PC-9 (cell line): ENCODE measurements at regions not wholly inside any gene's neighbourhood (a gene's known extent, or its start where the extent isn't known, plus 50 kb on each side); places are given as distances from the start of the nearest gene placed in this dataset.

Source experiments
- BruUV-seq: library from RNA; stranded (reverse); fragments of 400-500 nt; replicated peaks from 2 replicates; lab custom pipeline; 2021; lab: Mats Ljungman, UMichigan
- CTCF ChIA-PET: fragments of 300-600 bp; sonication (Branson Sonifier 250); formaldehyde crosslinking; loops from one replicate; lab custom pipeline; 2022; ENCODE audit warnings: antibody characterized with exemption; lab: Charles Lee
- POLR2A ChIA-PET: fragments of 300-600 bp; sonication (Branson Sonifier 250); formaldehyde crosslinking; loops from one replicate; lab custom pipeline; 2022; ENCODE audit warnings: antibody characterized with exemption; ENCODE audit not compliant: unreplicated experiment; lab: Charles Lee
- DNase-seq, 2 experiments: peaks; one replicate each; pipeline versions ENCODE4 v3.0.0 to v3.0.0-alpha.2; 2015 to 2022; ENCODE audit warnings: mixed read lengths in 1 of 2
- H2AFZ ChIP-seq: fragments of 200-600 bp; sonication (generic); 2 replicates; pipeline ENCODE4 v1.8.1; 2017; ENCODE audit warnings: antibody characterized with exemption
- H3F3A ChIP-seq: fragments of 200-600 bp; sonication (generic); 2 replicates; pipeline ENCODE4 v1.8.1; 2017; ENCODE audit warnings: antibody characterized with exemption, mild to moderate bottlenecking, low read depth; ENCODE audit not compliant: insufficient read depth
- H3K27ac ChIP-seq: fragments of 200-600 bp; sonication (generic); 2 replicates; pipeline ENCODE4 v1.6.1; 2016; ENCODE audit warnings: mixed run types
- H3K27me3 ChIP-seq: fragments of 200-600 bp; sonication (generic); 2 replicates; pipeline ENCODE4 v1.6.1; 2016; ENCODE audit warnings: low read depth, mixed run types; ENCODE audit not compliant: insufficient read depth
- H3K36me3 ChIP-seq: fragments of 200-600 bp; sonication (generic); 2 replicates; pipeline ENCODE4 v1.6.1; 2016; ENCODE audit warnings: low read depth, mixed run types
- H3K4me1 ChIP-seq: fragments of 200-600 bp; sonication (generic); replicated peaks from 2 replicates; pipeline ENCODE4 v1.6.1; 2016; ENCODE audit warnings: mixed run types; ENCODE audit not compliant: insufficient read depth
- H3K4me2 ChIP-seq: fragments of 200-600 bp; sonication (generic); 2 replicates; pipeline ENCODE4 v1.6.1; 2017; ENCODE audit warnings: mixed run types
- H3K4me3 ChIP-seq: fragments of 200-600 bp; sonication (generic); 2 replicates; pipeline ENCODE4 v1.6.1; 2016; ENCODE audit warnings: mixed run types
- H3K79me2 ChIP-seq: fragments of 200-600 bp; sonication (generic); 2 replicates; pipeline ENCODE4 v1.6.1; 2017; ENCODE audit warnings: low read depth, mixed run types
- H3K9me2 ChIP-seq: fragments of 200-600 bp; sonication (generic); 2 replicates; pipeline ENCODE4 v1.8.1; 2017; ENCODE audit warnings: mild to moderate bottlenecking; ENCODE audit not compliant: insufficient read depth
- H3K9me3 ChIP-seq: fragments of 200-600 bp; sonication (generic); 2 replicates; pipeline ENCODE4 v1.8.1; 2016; ENCODE audit warnings: low read depth; ENCODE audit not compliant: insufficient read depth
- H4K20me1 ChIP-seq: fragments of 200-600 bp; sonication (generic); 2 replicates; pipeline ENCODE4 v1.8.1; 2017; ENCODE audit not compliant: insufficient read depth
- EZH2 ChIP-seq: fragments of 200-600 bp; sonication (generic); IDR thresholded peaks from 2 replicates; pipeline ENCODE4 v1.8.0; 2017; ENCODE audit warnings: antibody characterized with exemption, low read depth
- intact Hi-C: fragments of 100-400 bp; cut with micrococcal nuclease; formaldehyde crosslinking; loops from one replicate; pipeline ENCODE4 v1.10.0; 2022; ENCODE audit not compliant: unreplicated experiment
- TF ChIP-seq, protein P1 (sequence below): fragments of 200-600 bp; sonication (generic); conservative IDR thresholded peaks from 2 replicates; pipeline ENCODE4 v1.6.1; 2017; ENCODE audit warnings: mixed run types, antibody characterized with exemption, mild to moderate bottlenecking, moderate library complexity

DNA sequence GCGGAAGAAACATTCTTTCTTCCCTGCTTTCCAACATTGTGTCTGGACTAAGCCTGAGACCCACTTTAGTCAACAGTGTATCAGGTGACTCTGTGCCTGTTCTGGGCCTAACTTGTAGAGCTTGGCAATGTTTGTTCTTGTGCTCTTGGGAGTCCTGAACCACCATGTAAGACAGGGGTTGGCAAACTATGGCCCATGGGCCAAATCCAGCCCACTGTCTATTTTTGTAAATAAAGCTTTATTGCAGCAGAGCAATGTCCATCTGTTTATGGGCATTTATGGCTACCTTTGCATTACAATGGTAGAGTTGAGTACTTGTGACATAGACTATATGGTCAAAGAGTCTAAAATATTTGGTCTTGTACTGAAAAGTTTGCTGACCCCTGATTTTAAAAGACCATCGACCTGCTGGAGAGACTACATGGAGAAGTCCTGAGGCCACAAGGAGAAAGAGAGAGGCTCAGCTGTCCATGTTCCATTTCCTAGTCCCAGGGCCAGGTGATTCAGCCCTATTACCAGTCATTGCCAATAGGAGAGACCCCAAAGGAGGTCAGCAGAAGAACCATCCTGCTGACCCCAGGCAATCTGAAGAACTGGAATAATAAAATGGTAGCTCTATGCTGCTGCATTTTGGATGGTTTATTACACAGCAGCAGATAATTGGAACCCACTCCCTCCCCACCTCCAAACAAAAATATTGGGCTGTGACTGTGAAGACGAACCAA is 211.3 kb downstream of the AUH start:
- no TSS peak for BruUV-seq
- no peaks in the 10 kb centered on the region for H3K4me1 ChIP-seq
- no peaks in the 10 kb centered on the region for H3K36me3 ChIP-seq
- ChIA-PET CTCF (interaction anchor here (0.6 kb wide), 2 partner anchors 235 to 268 kb away, joined by 3 to 4 read pairs; no protein-coding TSS in a partner anchor), POLR2A (no interaction called here)
- H2AFZ ChIP-seq = no peak overlapping the region
- H3K27me3 ChIP-seq = no peaks in the 10 kb centered on the region
- H3K9me3 ChIP-seq = peaks cover 5% of the 10 kb centered on the region; the same call in 1 of the 2 replicates
- H3F3A ChIP-seq = no peaks in the 10 kb centered on the region
- no peaks in the 10 kb centered on the region for H3K79me2 ChIP-seq
- DNase-seq = no peak
- H3K9me2 ChIP-seq = no peaks in the 10 kb centered on the region
- H3K27ac ChIP-seq = no peak overlapping the region
- intact Hi-C loops = no loop called here
- H4K20me1 ChIP-seq = no peaks in the 10 kb centered on the region
- H3K4me3 ChIP-seq = no peak overlapping the region
- H3K4me2 ChIP-seq = no peak overlapping the region
- TF ChIP-seq, protein P1, sequence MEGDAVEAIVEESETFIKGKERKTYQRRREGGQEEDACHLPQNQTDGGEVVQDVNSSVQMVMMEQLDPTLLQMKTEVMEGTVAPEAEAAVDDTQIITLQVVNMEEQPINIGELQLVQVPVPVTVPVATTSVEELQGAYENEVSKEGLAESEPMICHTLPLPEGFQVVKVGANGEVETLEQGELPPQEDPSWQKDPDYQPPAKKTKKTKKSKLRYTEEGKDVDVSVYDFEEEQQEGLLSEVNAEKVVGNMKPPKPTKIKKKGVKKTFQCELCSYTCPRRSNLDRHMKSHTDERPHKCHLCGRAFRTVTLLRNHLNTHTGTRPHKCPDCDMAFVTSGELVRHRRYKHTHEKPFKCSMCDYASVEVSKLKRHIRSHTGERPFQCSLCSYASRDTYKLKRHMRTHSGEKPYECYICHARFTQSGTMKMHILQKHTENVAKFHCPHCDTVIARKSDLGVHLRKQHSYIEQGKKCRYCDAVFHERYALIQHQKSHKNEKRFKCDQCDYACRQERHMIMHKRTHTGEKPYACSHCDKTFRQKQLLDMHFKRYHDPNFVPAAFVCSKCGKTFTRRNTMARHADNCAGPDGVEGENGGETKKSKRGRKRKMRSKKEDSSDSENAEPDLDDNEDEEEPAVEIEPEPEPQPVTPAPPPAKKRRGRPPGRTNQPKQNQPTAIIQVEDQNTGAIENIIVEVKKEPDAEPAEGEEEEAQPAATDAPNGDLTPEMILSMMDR = no peak
- TF ChIP-seq EZH2 = no peak

DNA sequence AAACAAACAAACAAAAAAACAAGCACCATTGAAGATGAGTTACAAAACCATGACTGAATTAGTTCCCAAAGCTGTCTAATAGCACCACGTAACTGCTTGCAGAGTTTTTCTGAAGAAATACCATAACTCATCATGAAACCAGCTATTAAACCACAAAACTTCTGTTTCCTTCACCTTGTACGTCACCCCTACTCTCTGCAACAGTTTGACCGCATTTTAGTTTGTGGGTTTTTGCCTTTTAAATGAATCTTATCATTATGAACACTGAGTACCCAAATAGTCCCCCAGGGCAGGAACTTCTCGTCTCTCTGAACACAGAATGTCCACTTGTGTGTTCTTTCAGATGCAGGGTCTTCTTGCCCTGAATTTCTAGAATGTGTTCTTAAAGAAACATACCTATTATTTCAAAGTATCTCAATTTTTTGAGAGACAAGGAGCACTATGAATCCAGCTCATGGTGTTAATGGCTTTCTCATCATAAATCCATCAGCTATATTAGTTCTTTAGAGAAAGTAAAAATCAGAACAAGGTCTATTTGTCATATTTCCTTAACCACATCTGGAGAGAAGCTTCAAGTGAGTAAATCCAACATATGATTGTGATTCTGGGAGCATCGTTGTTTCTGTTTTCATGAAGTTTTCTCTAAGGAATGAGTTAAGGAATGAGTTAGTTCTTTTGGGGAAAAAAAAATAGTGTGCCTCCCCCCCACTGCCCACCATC is 210.6 kb downstream of the AUH start:
- Histone ChIP-seq H3K27me3 (no peaks in the 10 kb centered on the region), H3K4me2 (no peak overlapping the region), H3K9me2 (no peaks in the 10 kb centered on the region), H3K79me2 (no peaks in the 10 kb centered on the region), H3K27ac (no peak overlapping the region), H4K20me1 (no peaks in the 10 kb centered on the region), H3K4me1 (no peaks in the 10 kb centered on the region), H3K9me3 (peaks cover 5% of the 10 kb centered on the region; the same call in 1 of the 2 replicates), H3F3A (no peaks in the 10 kb centered on the region), H3K36me3 (no peaks in the 10 kb centered on the region), H3K4me3 (no peak overlapping the region), H2AFZ (no peak overlapping the region)
- TF ChIP-seq, protein P1 = no peak
- TF ChIP-seq EZH2 = no peak
- no peak for DNase-seq
- BruUV-seq = no TSS peak
- ChIA-PET CTCF (interaction anchor here (0.6 kb wide), 2 partner anchors 235 to 267 kb away, joined by 3 to 4 read pairs; no protein-coding TSS in a partner anchor), POLR2A (no interaction called here)
- intact Hi-C loops = no loop called here

DNA sequence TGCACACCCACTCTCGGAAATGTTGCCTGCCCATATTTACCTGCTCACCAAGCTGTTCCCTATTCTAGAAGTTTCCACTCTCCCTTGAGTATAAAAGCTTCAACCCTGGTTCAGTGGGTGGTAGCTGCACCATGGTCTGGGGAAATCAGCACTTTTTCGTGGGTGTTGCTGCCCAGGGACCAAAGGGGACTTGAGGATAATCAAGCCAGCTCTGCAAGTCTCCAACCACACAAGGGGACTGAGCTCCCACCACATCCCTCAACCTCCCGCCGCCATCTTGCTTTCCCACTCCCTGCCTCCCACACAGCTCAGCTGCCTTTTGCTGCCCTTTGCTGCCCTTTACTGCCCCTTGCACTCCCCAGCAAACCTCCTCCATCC is 210.0 kb downstream of the AUH start:
- H3K9me3 ChIP-seq = peaks cover 5% of the 10 kb centered on the region; the same call in 1 of the 2 replicates
- H3F3A ChIP-seq = no peaks in the 10 kb centered on the region
- DNase-seq = no peak
- TF ChIP-seq EZH2 = no peak
- no peak overlapping the region for H3K27ac ChIP-seq
- H4K20me1 ChIP-seq = no peaks in the 10 kb centered on the region
- intact Hi-C loops = no loop called here
- ChIA-PET CTCF (no interaction called here), POLR2A (no interaction called here)
- no peak overlapping the region for H2AFZ ChIP-seq
- H3K79me2 ChIP-seq = no peaks in the 10 kb centered on the region
- no peaks in the 10 kb centered on the region for H3K9me2 ChIP-seq
- H3K27me3 ChIP-seq = no peaks in the 10 kb centered on the region
- no peak overlapping the region for H3K4me3 ChIP-seq
- BruUV-seq = no TSS peak
- no peaks in the 10 kb centered on the region for H3K36me3 ChIP-seq
- H3K4me2 ChIP-seq = no peak overlapping the region
- H3K4me1 ChIP-seq = no peaks in the 10 kb centered on the region
